GM12878 (cell line): ENCODE measurements at regions not wholly inside any gene's neighbourhood (a gene's known extent, or its start where the extent isn't known, plus 50 kb on each side); places are given as distances from the start of the nearest gene placed in this dataset.

Experiments used
- ATAC-seq: fragments of 200-7000 bp; cut with Tn5 transposase; 3 replicates; pipeline ENCODE4 v1.9.1; 2020; ENCODE audit warnings: mild to moderate bottlenecking, moderate library complexity
- BruUV-seq: library from RNA; stranded (reverse); fragments of 400-500 nt; replicated peaks from 2 replicates; lab custom pipeline; 2021; lab: Mats Ljungman, UMichigan
- CTCF ChIA-PET: fragments of 300-600 bp; sonication (Branson Sonifier 250); formaldehyde crosslinking; extraction: SDS; loops from one replicate; lab custom pipeline; 2021; ENCODE audit warnings: inconsistent platforms; lab: Yijun Ruan, JAX
- POLR2A ChIA-PET: fragments of 350-600 bp; formaldehyde crosslinking; extraction: SDS; loops from one replicate; lab custom pipeline; 2021; ENCODE audit warnings: inconsistent platforms; lab: Charles Lee
- RAD21 ChIA-PET: fragments of 300-600 bp; sonication (Branson Sonifier 250); formaldehyde crosslinking; loops from one replicate; lab custom pipeline; 2023; ENCODE audit warnings: antibody characterized with exemption; ENCODE audit not compliant: unreplicated experiment; lab: Charles Lee
- SMC1A ChIA-PET: fragments of 300-600 bp; sonication (Branson Sonifier 250); formaldehyde crosslinking; loops from one replicate; lab custom pipeline; 2023; ENCODE audit not compliant: unreplicated experiment, uncharacterized antibody; lab: Charles Lee
- DNase-seq: peaks from one replicate; pipeline ENCODE4 v3.0.0-alpha.2; 2011; ENCODE audit warnings: low read depth, low spot score
- FAIRE-seq: peaks from 3 replicates; lab custom pipeline; 2011; peaks lifted over from hg19 to GRCh38; lab: Jason Lieb, UNC
- H2AFZ ChIP-seq: 2 replicates; pipeline ENCODE4 v1.6.0; 2011; ENCODE audit warnings: low read depth, low read length, control low read depth; ENCODE audit not compliant: control insufficient read depth
- H3K27ac ChIP-seq: 2 replicates; pipeline ENCODE4 v1.5.1; 2011; ENCODE audit warnings: control low read depth; ENCODE audit not compliant: control insufficient read depth, insufficient read depth
- H3K27me3 ChIP-seq, 2 experiments: replicated peaks in 1 of 2; 2 replicates each; pipeline versions ENCODE4 v1.6.0 to v1.6.1; 2011; ENCODE audit warnings: low read length in 1 of 2; ENCODE audit not compliant: control insufficient read depth in 2 of 2, insufficient read depth in 2 of 2
- H3K36me3 ChIP-seq, 2 experiments: 2 replicates each; pipeline ENCODE4 v1.5.1; 2011; ENCODE audit warnings: low read length in 1 of 2; ENCODE audit not compliant: control insufficient read depth in 2 of 2, insufficient read depth in 2 of 2
- H3K4me1 ChIP-seq: 2 replicates; pipeline ENCODE4 v1.6.1; 2011; ENCODE audit warnings: mild to moderate bottlenecking, low read length, moderate library complexity, mixed read lengths; ENCODE audit not compliant: control insufficient read depth, insufficient read depth
- H3K4me2 ChIP-seq: 2 replicates; pipeline ENCODE4 v1.6.0; 2011; ENCODE audit warnings: control low read depth; ENCODE audit not compliant: control insufficient read depth, insufficient read depth
- H3K4me3 ChIP-seq: fragments of 200-600 bp; sonication (generic); 2 replicates; pipeline ENCODE4 v1.5.1; 2016
- H3K79me2 ChIP-seq: 2 replicates; pipeline ENCODE4 v1.6.0; 2011; ENCODE audit warnings: low read length; ENCODE audit not compliant: control insufficient read depth, insufficient read depth
- H3K9ac ChIP-seq: 2 replicates; pipeline ENCODE4 v1.8.0; 2011; ENCODE audit warnings: low read length, control low read depth, mixed read lengths; ENCODE audit not compliant: control insufficient read depth, insufficient read depth
- H3K9me3 ChIP-seq: replicated peaks from 3 replicates; pipeline ENCODE4 v1.5.1; 2011; ENCODE audit warnings: mild to moderate bottlenecking, low read length; ENCODE audit not compliant: control insufficient read depth, insufficient read depth
- H4K20me1 ChIP-seq: 2 replicates; pipeline ENCODE4 v1.6.0; 2011; ENCODE audit not compliant: control insufficient read depth, insufficient read depth
- BHLHE40 ChIP-seq, 2 experiments: fragments of 450-650 bp in 1 of 2; IDR thresholded peaks; 2 replicates each; pipeline ENCODE4 v1.6.1; 2011 to 2017; ENCODE audit warnings: low read depth in 2 of 2, borderline replicate concordance in 1 of 2, improper control_type of control experiment in 1 of 2, low read length in 1 of 2, mild to moderate bottlenecking in 1 of 2
- BMI1 ChIP-seq: fragments of 450-650 bp; IDR thresholded peaks from 2 replicates; pipeline ENCODE4 v1.6.1; 2016; ENCODE audit warnings: mild to moderate bottlenecking, moderate library complexity, borderline replicate concordance
- EED ChIP-seq: sonication (generic); IDR thresholded peaks from 2 replicates; pipeline ENCODE4 v1.6.1; 2016; ENCODE audit warnings: antibody characterized with exemption, low read depth
- HDGF ChIP-seq: fragments of 450-650 bp; IDR thresholded peaks from 2 replicates; pipeline ENCODE4 v1.6.1; 2016; ENCODE audit warnings: antibody characterized with exemption
- MAX ChIP-seq: IDR thresholded peaks from 2 replicates; pipeline ENCODE4 v1.6.1; 2012; ENCODE audit warnings: low read depth, low read length, improper control_type of control experiment
- NR2C2 ChIP-seq: IDR thresholded peaks from 2 replicates; pipeline ENCODE4 v1.6.1; 2011; ENCODE audit warnings: borderline replicate concordance, low read depth; ENCODE audit not compliant: control insufficient read depth, insufficient read length
- PAX8 ChIP-seq: fragments of 450-650 bp; IDR thresholded peaks from 2 replicates; pipeline ENCODE4 v1.6.1; 2017; ENCODE audit warnings: mild to moderate bottlenecking, moderate library complexity
- PKNOX1 ChIP-seq: fragments of 450-650 bp; IDR thresholded peaks from 2 replicates; pipeline ENCODE4 v1.6.1; 2016; ENCODE audit warnings: mild to moderate bottlenecking
- SKIL ChIP-seq: fragments of 450-650 bp; IDR thresholded peaks from 2 replicates; pipeline ENCODE4 v1.6.1; 2017; ENCODE audit warnings: mild to moderate bottlenecking, low read depth, inconsistent platforms; ENCODE audit not compliant: poor library complexity, severe bottlenecking
- TCF12 ChIP-seq: IDR thresholded peaks from 2 replicates; pipeline ENCODE4 v1.6.1; 2011; ENCODE audit warnings: low read depth, mild to moderate bottlenecking, low read length
- WGBS: methylation state at CpG from one replicate; pipeline ENCODE4 v1.1.6; 2016; ENCODE audit warnings: low lambda C conversion rate; ENCODE audit not compliant: insufficient replicate concordance, insufficient coverage; ENCODE audit errors: missing lambda C conversion rate; 5-methylcytosine and 5-hydroxymethylcytosine counted together
- in situ Hi-C: fragments of 300-500 bp; cut with MboI; formaldehyde crosslinking; loops from 9 replicates; pipeline ENCODE4 v1.14.3; 2018; ENCODE audit warnings: mixed read lengths
- intact Hi-C: fragments of 100-400 bp; cut with micrococcal nuclease; formaldehyde crosslinking; loops from one replicate; pipeline ENCODE4 v1.14.2; 2022; ENCODE audit not compliant: unreplicated experiment
- TF ChIP-seq, protein P1 (sequence below): fragments of 450-650 bp; formaldehyde crosslinking; IDR thresholded peaks from 2 replicates; pipeline ENCODE4 v1.4.0; 2022; ENCODE audit warnings: mild to moderate bottlenecking, moderate library complexity
- TF ChIP-seq, protein P2 (sequence below): fragments of 150-350 bp; IDR thresholded peaks from 2 replicates; pipeline ENCODE4 v1.6.1; 2014; ENCODE audit warnings: mild to moderate bottlenecking, low read depth, low read length
- TF ChIP-seq, protein P3 (sequence below): fragments of 450-650 bp; IDR thresholded peaks from 2 replicates; pipeline ENCODE4 v1.6.1; 2017; ENCODE audit warnings: mild to moderate bottlenecking

GRCh38 chr4:124537971-124538370, 174.6 kb downstream of the ANKRD50 start (continued):
- TF ChIP-seq SKIL = no peak

DNA sequence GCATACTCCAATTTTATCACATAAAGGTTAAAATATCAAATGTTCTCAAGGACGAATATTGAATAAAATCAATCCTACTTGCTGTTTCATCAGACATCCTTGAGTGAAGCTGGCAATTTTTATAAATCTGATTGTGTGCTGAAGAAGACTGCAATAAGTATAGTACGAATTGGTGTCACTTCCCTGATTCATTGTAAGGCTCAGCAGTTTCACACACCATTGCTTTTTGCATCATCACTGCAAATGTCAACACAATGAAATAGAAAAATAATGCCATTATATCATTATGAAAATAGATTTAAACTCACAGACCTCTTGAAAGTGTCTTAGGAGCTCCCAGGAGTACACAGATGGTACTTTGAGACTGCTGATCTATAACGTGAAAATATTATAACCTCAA, 172.5 kb downstream of the ANKRD50 start:
- intact Hi-C loops = no loop called here
- H3K27me3 ChIP-seq = no peaks in the 10 kb centered on the region
- WGBS = 0% methylated on average over 3 of the region's 3 CpGs
- TF ChIP-seq, protein P1, sequence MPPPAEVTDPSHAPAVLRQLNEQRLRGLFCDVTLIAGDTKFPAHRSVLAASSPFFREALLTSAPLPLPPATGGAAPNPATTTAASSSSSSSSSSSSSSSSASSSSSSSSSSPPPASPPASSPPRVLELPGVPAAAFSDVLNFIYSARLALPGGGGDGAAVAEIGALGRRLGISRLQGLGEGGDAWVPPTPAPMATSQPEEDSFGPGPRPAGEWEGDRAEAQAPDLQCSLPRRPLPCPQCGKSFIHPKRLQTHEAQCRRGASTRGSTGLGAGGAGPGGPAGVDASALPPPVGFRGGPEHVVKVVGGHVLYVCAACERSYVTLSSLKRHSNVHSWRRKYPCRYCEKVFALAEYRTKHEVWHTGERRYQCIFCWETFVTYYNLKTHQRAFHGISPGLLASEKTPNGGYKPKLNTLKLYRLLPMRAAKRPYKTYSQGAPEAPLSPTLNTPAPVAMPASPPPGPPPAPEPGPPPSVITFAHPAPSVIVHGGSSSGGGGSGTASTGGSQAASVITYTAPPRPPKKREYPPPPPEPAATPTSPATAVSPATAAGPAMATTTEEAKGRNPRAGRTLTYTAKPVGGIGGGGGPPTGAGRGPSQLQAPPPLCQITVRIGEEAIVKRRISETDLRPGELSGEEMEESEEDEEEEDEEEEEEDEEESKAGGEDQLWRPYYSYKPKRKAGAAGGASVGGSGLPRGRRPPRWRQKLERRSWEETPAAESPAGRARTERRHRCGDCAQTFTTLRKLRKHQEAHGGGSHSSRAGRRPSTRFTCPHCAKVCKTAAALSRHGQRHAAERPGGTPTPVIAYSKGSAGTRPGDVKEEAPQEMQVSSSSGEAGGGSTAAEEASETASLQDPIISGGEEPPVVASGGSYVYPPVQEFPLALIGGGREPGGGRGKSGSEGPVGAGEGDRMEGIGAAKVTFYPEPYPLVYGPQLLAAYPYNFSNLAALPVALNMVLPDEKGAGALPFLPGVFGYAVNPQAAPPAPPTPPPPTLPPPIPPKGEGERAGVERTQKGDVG (CRISPR knock-in tag) = no peak
- TF ChIP-seq, protein P2, sequence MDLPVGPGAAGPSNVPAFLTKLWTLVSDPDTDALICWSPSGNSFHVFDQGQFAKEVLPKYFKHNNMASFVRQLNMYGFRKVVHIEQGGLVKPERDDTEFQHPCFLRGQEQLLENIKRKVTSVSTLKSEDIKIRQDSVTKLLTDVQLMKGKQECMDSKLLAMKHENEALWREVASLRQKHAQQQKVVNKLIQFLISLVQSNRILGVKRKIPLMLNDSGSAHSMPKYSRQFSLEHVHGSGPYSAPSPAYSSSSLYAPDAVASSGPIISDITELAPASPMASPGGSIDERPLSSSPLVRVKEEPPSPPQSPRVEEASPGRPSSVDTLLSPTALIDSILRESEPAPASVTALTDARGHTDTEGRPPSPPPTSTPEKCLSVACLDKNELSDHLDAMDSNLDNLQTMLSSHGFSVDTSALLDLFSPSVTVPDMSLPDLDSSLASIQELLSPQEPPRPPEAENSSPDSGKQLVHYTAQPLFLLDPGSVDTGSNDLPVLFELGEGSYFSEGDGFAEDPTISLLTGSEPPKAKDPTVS = no peak
- TF ChIP-seq MAX (no peak), PKNOX1 (no peak), BHLHE40 (IDR thresholded peaks at IDR 0.05; ENCODE audit: borderline replicate concordance in 1 of 2, low read depth in 2 of 2, low read length in 1 of 2) (no peak), EED (no peak), NR2C2 (no peak), BMI1 (no peak), PAX8 (no peak), TCF12 (no peak), HDGF (no peak)
- TF ChIP-seq, protein P3, sequence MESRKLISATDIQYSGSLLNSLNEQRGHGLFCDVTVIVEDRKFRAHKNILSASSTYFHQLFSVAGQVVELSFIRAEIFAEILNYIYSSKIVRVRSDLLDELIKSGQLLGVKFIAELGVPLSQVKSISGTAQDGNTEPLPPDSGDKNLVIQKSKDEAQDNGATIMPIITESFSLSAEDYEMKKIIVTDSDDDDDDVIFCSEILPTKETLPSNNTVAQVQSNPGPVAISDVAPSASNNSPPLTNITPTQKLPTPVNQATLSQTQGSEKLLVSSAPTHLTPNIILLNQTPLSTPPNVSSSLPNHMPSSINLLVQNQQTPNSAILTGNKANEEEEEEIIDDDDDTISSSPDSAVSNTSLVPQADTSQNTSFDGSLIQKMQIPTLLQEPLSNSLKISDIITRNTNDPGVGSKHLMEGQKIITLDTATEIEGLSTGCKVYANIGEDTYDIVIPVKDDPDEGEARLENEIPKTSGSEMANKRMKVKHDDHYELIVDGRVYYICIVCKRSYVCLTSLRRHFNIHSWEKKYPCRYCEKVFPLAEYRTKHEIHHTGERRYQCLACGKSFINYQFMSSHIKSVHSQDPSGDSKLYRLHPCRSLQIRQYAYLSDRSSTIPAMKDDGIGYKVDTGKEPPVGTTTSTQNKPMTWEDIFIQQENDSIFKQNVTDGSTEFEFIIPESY = no peak

More for the DNA sequence above, 172.5 kb downstream of the ANKRD50 start:
- Histone ChIP-seq H3K9me3 (no peaks in the 10 kb centered on the region), H3K36me3 (no peaks in the 10 kb centered on the region), H3K4me2 (no peak overlapping the region), H3K4me3 (no peak overlapping the region), H2AFZ (no peak overlapping the region), H3K9ac (no peak overlapping the region), H3K79me2 (no peaks in the 10 kb centered on the region), H3K27ac (no peak overlapping the region), H3K4me1 (no peaks in the 10 kb centered on the region), H4K20me1 (no peaks in the 10 kb centered on the region)
- in situ Hi-C loops = no loop called here
- ChIA-PET CTCF (no interaction called here), RAD21 (interaction anchor here (0.6 kb wide), 1 partner anchor 16 kb away, joined by 3 read pairs; no protein-coding TSS in a partner anchor), SMC1A (no interaction called here), POLR2A (no interaction called here)
- BruUV-seq = no TSS peak
- FAIRE-seq (no peak), DNase-seq (no peak), ATAC-seq (no peak)
